Keratinocyte (primary cell): ENCODE measurements at regions not wholly inside any gene's neighbourhood (a gene's known extent, or its start where the extent isn't known, plus 50 kb on each side); places are given as distances from the start of the nearest gene placed in this dataset.

Experiments used
- DNase-seq: peaks from one replicate; pipeline ENCODE4 v3.0.0-alpha.2; 2011; ENCODE audit warnings: low read depth, missing footprints, low spot score
- FAIRE-seq: peaks from 2 replicates; lab custom pipeline; 2011; peaks lifted over from hg19 to GRCh38; lab: Jason Lieb, UNC
- H2AFZ ChIP-seq: 2 replicates; pipeline ENCODE4 v1.6.0; 2012; ENCODE audit warnings: low read length, control low read depth, inconsistent platforms; ENCODE audit not compliant: control insufficient read depth
- H3K27ac ChIP-seq: 2 replicates; pipeline ENCODE4 v1.5.1; 2011; ENCODE audit warnings: low read length; ENCODE audit not compliant: control insufficient read depth, insufficient read depth
- H3K27me3 ChIP-seq: 3 replicates; pipeline ENCODE4 v1.6.0; 2011; ENCODE audit warnings: low read length; ENCODE audit not compliant: control insufficient read depth, insufficient read depth; ENCODE audit errors: extremely low read depth
- H3K36me3 ChIP-seq, 2 experiments: 2 replicates in 1 of 2; 3 replicates in 1 of 2; pipeline ENCODE4 v1.5.1; 2011; ENCODE audit warnings: low read length in 2 of 2, mild to moderate bottlenecking in 1 of 2; ENCODE audit not compliant: control insufficient read depth in 2 of 2, insufficient read depth in 2 of 2; ENCODE audit errors: extremely low read depth in 1 of 2
- H3K4me1 ChIP-seq: 3 replicates; pipeline ENCODE4 v1.5.1; 2011; ENCODE audit warnings: low read length; ENCODE audit not compliant: control insufficient read depth, insufficient read depth; ENCODE audit errors: extremely low read depth
- H3K4me2 ChIP-seq: 3 replicates; pipeline ENCODE4 v1.6.0; 2011; ENCODE audit warnings: low read depth, low read length; ENCODE audit not compliant: control insufficient read depth, insufficient read depth; ENCODE audit errors: extremely low read depth
- H3K4me3 ChIP-seq, 3 experiments: fragments of 200-600 bp in 1 of 3; sonication (generic) in 1 of 3; 2 replicates in 2 of 3; 3 replicates in 1 of 3; pipeline ENCODE4 v1.5.1; 2011 to 2016; ENCODE audit warnings: low read length in 3 of 3, mild to moderate bottlenecking in 3 of 3, control low read depth in 2 of 3, inconsistent platforms in 1 of 3, low read depth in 1 of 3, mixed read lengths in 1 of 3, mixed run types in 1 of 3, moderate library complexity in 1 of 3; ENCODE audit not compliant: control insufficient read depth in 2 of 3, insufficient read depth in 2 of 3; ENCODE audit errors: extremely low read depth in 1 of 3
- H3K79me2 ChIP-seq: 2 replicates; pipeline ENCODE4 v1.6.0; 2012; ENCODE audit warnings: low read length; ENCODE audit not compliant: control insufficient read depth, insufficient read depth
- H3K9ac ChIP-seq: 3 replicates; pipeline ENCODE4 v1.6.0; 2011; ENCODE audit warnings: low read length; ENCODE audit not compliant: control insufficient read depth, insufficient read depth; ENCODE audit errors: extremely low read depth
- H3K9me1 ChIP-seq: 3 replicates; pipeline ENCODE4 v1.6.0; 2011; ENCODE audit warnings: low read length; ENCODE audit not compliant: control insufficient read depth, insufficient read depth; ENCODE audit errors: extremely low read depth
- H3K9me3 ChIP-seq: 2 replicates; pipeline ENCODE4 v1.5.1; 2012; ENCODE audit warnings: low read depth, low read length; ENCODE audit not compliant: control insufficient read depth
- H4K20me1 ChIP-seq: 3 replicates; pipeline ENCODE4 v1.6.0; 2011; ENCODE audit warnings: low read length; ENCODE audit not compliant: control insufficient read depth, insufficient read depth; ENCODE audit errors: extremely low read depth
- CTCF ChIP-seq, 3 experiments: IDR thresholded peaks in 1 of 3; conservative IDR thresholded peaks in 1 of 3; optimal IDR thresholded peaks in 1 of 3; 2 replicates in 2 of 3; 3 replicates in 1 of 3; pipeline versions ENCODE3 to v1.5.1; 2011; ENCODE audit warnings: low read length in 3 of 3, mild to moderate bottlenecking in 3 of 3, moderate library complexity in 2 of 3, control low read depth in 1 of 3, inconsistent platforms in 1 of 3; ENCODE audit not compliant: insufficient read depth in 2 of 3; ENCODE audit errors: extremely low read depth in 1 of 3
- EZH2 ChIP-seq: IDR thresholded peaks from one replicate; pipeline ENCODE4 v1.6.1; 2012; ENCODE audit warnings: inconsistent platforms, mild to moderate bottlenecking, low read length, moderate library complexity
- dilution Hi-C: fragments of 300-500 bp; cut with MboI; formaldehyde crosslinking; loops from one replicate; pipeline ENCODE4 v1.7.0; 2020; ENCODE audit warnings: low sequenced_read_pairs; ENCODE audit not compliant: extremely low pct_ligation_motif_present

DNA sequence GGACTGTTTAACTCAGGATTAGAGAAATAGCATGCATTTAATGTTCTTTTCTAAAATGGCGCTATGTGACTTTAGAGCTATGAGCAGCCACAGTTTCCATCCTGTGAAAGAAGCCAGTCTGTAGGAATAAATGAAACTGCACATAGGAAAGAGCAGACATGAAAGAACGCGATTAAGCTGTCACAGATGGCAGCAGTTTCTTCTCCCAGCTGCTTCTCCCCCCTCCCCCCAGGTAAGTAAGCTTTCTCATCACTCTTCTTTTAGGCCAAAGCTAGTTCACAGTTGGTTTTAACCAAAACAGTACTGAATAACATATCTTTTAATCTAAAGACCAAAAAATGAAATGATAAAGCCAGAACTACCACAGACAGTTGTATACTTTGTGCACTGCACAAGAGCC is 266.4 kb downstream of the KCNA4 start:
- Histone ChIP-seq H3K36me3 (no peaks in the 10 kb centered on the region), H3K9me3 (peaks cover under 1% of the 10 kb centered on the region), H3K79me2 (no peaks in the 10 kb centered on the region), H2AFZ (no peak overlapping the region), H3K9ac (no peak overlapping the region), H3K4me1 (no peaks in the 10 kb centered on the region), H3K4me2 (no peak overlapping the region), H4K20me1 (no peaks in the 10 kb centered on the region), H3K9me1 (no peaks in the 10 kb centered on the region), H3K4me3 (no peak overlapping the region), H3K27ac (no peak overlapping the region), H3K27me3 (no peaks in the 10 kb centered on the region)
- DNase-seq (no peak), FAIRE-seq (no peak)
- dilution Hi-C loops: no loop called here
- TF ChIP-seq EZH2 (no peak), CTCF (optimal IDR thresholded peaks at IDR 0.05 in 1 of 3, IDR thresholded peaks at IDR 0.05 in 1 of 3, conservative IDR thresholded peaks at IDR 0.05 in 1 of 3; ENCODE audit: extremely low read depth in 1 of 3, insufficient read depth in 2 of 3, low read length in 3 of 3) (no peak)

DNA sequence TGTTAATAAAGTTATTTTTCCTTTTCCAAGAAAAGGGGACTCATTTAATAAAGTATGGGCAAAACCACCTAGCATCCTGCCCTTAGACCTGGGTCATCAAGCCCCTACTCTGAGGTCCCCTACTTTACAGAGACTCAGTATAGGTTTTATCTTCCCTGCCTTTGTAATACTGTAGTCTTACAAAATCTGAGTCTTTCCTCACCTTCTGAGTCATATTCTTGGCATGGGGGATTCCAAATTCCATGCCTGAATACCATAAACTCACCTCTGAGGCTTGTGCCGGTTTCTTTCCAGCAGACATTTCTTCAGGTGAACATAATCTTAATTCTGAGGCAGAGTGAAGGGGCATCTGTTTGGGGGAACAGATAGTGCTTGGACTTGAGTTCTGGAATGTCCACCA is 282.5 kb downstream of the KCNA4 start:
- Histone ChIP-seq H3K9ac (no peak overlapping the region), H2AFZ (no peak overlapping the region), H3K9me3 (no peaks in the 10 kb centered on the region), H3K4me1 (no peaks in the 10 kb centered on the region), H3K4me3 (no peak overlapping the region), H3K27me3 (no peaks in the 10 kb centered on the region), H3K36me3 (no peaks in the 10 kb centered on the region), H3K9me1 (no peaks in the 10 kb centered on the region), H4K20me1 (no peaks in the 10 kb centered on the region), H3K27ac (no peak overlapping the region), H3K4me2 (no peak overlapping the region), H3K79me2 (no peaks in the 10 kb centered on the region)
- dilution Hi-C loops: no loop called here
- FAIRE-seq (no peak), DNase-seq (no peak)
- no peak for TF ChIP-seq CTCF (optimal IDR thresholded peaks at IDR 0.05 in 1 of 3, IDR thresholded peaks at IDR 0.05 in 1 of 3, conservative IDR thresholded peaks at IDR 0.05 in 1 of 3; ENCODE audit: extremely low read depth in 1 of 3, insufficient read depth in 2 of 3, low read length in 3 of 3)
- no peak for TF ChIP-seq EZH2
